IMR-90 (cell line): ENCODE measurements at regions not wholly inside any gene's neighbourhood (a gene's known extent, or its start where the extent isn't known, plus 50 kb on each side); places are given as distances from the start of the nearest gene placed in this dataset.

Experiments used
- ATAC-seq: fragments of 200-7000 bp; cut with Tn5 transposase; 2 replicates; pipeline ENCODE4 v1.9.1; 2020; ENCODE audit warnings: low read depth, mild to moderate bottlenecking, moderate library complexity
- BruUV-seq: library from RNA; stranded (reverse); fragments of 400-500 nt; replicated peaks from 2 replicates; lab custom pipeline; 2021; lab: Mats Ljungman, UMichigan
- CTCF ChIA-PET: fragments of 300-600 bp; formaldehyde crosslinking; extraction: SDS; loops from one replicate; lab custom pipeline; 2021; ENCODE audit warnings: antibody characterized with exemption; lab: Yijun Ruan, JAX
- POLR2A ChIA-PET: fragments of 300-600 bp; sonication (Branson Sonifier 250); formaldehyde crosslinking; loops from one replicate; lab custom pipeline; 2022; ENCODE audit warnings: antibody characterized with exemption; ENCODE audit not compliant: unreplicated experiment; lab: Charles Lee
- DNase-seq: peaks from one replicate; pipeline ENCODE4 v3.0.0; 2013
- H2AFZ ChIP-seq: replicated peaks from 2 replicates; pipeline ENCODE3; 2013; ENCODE audit warnings: low read length, mild to moderate bottlenecking; ENCODE audit not compliant: poor library complexity
- H2AK5ac ChIP-seq: 2 replicates; pipeline ENCODE4 v1.6.1; 2013; ENCODE audit warnings: low read depth, low read length, inconsistent platforms
- H2AK9ac ChIP-seq: replicated peaks from 2 replicates; pipeline ENCODE3; 2013; ENCODE audit warnings: mild to moderate bottlenecking, low read depth, low read length, moderate library complexity; ENCODE audit not compliant: poor library complexity
- H2BK120ac ChIP-seq: 2 replicates; pipeline ENCODE4 v1.6.1; 2013; ENCODE audit warnings: low read depth, low read length, inconsistent platforms
- H2BK15ac ChIP-seq: 3 replicates; pipeline ENCODE4 v1.6.1; 2013; ENCODE audit warnings: low read depth, low read length, inconsistent platforms
- H2BK20ac ChIP-seq: 2 replicates; pipeline ENCODE4 v1.6.1; 2013; ENCODE audit warnings: low read depth, mild to moderate bottlenecking, inconsistent platforms, low read length, moderate library complexity
- H2BK5ac ChIP-seq: 2 replicates; pipeline ENCODE4 v1.6.1; 2013; ENCODE audit warnings: mild to moderate bottlenecking, low read depth, low read length, inconsistent platforms; ENCODE audit not compliant: poor library complexity, severe bottlenecking
- H3K14ac ChIP-seq: replicated peaks from 2 replicates; pipeline ENCODE4 v1.6.1; 2013; ENCODE audit warnings: low read depth, low read length, inconsistent platforms
- H3K18ac ChIP-seq: 2 replicates; pipeline ENCODE4 v1.6.1; 2013; ENCODE audit warnings: low read depth, low read length, control low read depth
- H3K23ac ChIP-seq: 2 replicates; pipeline ENCODE4 v1.6.1; 2013; ENCODE audit warnings: low read depth, low read length, inconsistent platforms
- H3K27ac ChIP-seq: 2 replicates; pipeline ENCODE4 v1.5.1; 2013; ENCODE audit warnings: mild to moderate bottlenecking, control low read depth, low read length; ENCODE audit not compliant: insufficient read depth
- H3K27me3 ChIP-seq: 2 replicates; pipeline ENCODE4 v1.6.1; 2013; ENCODE audit warnings: low read length; ENCODE audit not compliant: control insufficient read depth, insufficient read depth
- H3K36me3 ChIP-seq: 2 replicates; pipeline ENCODE4 v1.6.1; 2013; ENCODE audit warnings: low read length, mixed read lengths; ENCODE audit not compliant: control insufficient read depth, insufficient read depth
- H3K4ac ChIP-seq: 2 replicates; pipeline ENCODE4 v1.6.1; 2013; ENCODE audit warnings: low read depth, low read length, inconsistent platforms
- H3K4me1 ChIP-seq: 2 replicates; pipeline ENCODE4 v1.6.1; 2013; ENCODE audit warnings: low read length, mixed read lengths; ENCODE audit not compliant: control insufficient read depth, insufficient read depth
- H3K4me2 ChIP-seq: 2 replicates; pipeline ENCODE4 v1.6.1; 2013; ENCODE audit warnings: low read depth, mild to moderate bottlenecking, control low read depth, low read length, moderate library complexity
- H3K4me3 ChIP-seq: 2 replicates; pipeline ENCODE4 v1.5.1; 2013; ENCODE audit warnings: low read depth, mild to moderate bottlenecking, control low read depth, low read length, moderate library complexity; ENCODE audit not compliant: insufficient read depth
- H3K56ac ChIP-seq: 2 replicates; pipeline ENCODE4 v1.6.1; 2013; ENCODE audit warnings: low read length, inconsistent platforms; ENCODE audit not compliant: insufficient read depth; ENCODE audit errors: extremely low read depth
- H3K79me1 ChIP-seq, 2 experiments: 2 replicates each; pipeline ENCODE4 v1.6.1; 2013; ENCODE audit warnings: low read length in 2 of 2, inconsistent platforms in 1 of 2, low read depth in 1 of 2
- H3K9ac ChIP-seq: 2 replicates; pipeline ENCODE4 v1.6.1; 2013; ENCODE audit warnings: low read depth, low read length, control low read depth
- H3K9me1 ChIP-seq: 2 replicates; pipeline ENCODE4 v1.6.1; 2013; ENCODE audit warnings: low read length, inconsistent platforms; ENCODE audit not compliant: insufficient read depth
- H3K9me3 ChIP-seq: 2 replicates; pipeline ENCODE4 v1.6.1; 2013; ENCODE audit warnings: low read length; ENCODE audit not compliant: control insufficient read depth, insufficient read depth
- H4K20me1 ChIP-seq: 2 replicates; pipeline ENCODE4 v1.6.1; 2013; ENCODE audit warnings: low read length, inconsistent platforms; ENCODE audit not compliant: insufficient read depth
- H4K5ac ChIP-seq: 2 replicates; pipeline ENCODE4 v1.6.1; 2013; ENCODE audit warnings: mild to moderate bottlenecking, low read depth, low read length, control low read depth
- H4K8ac ChIP-seq, 2 experiments: 2 replicates each; pipeline ENCODE4 v1.6.1; 2013; ENCODE audit warnings: low read depth in 2 of 2, low read length in 2 of 2, control low read depth in 1 of 2, inconsistent platforms in 1 of 2
- H4K91ac ChIP-seq: 2 replicates; pipeline ENCODE4 v1.6.1; 2013; ENCODE audit warnings: low read depth, low read length, inconsistent platforms; ENCODE audit not compliant: insufficient read depth
- CEBPB ChIP-seq: IDR thresholded peaks from 2 replicates; pipeline ENCODE4 v1.6.1; 2012; ENCODE audit warnings: low read depth, low read length, improper control_type of control experiment
- CHD1 ChIP-seq: IDR thresholded peaks from 2 replicates; pipeline ENCODE4 v1.6.1; 2012; ENCODE audit warnings: low read depth, low read length, improper control_type of control experiment
- FOS ChIP-seq: fragments of 150-350 bp; IDR thresholded peaks from 2 replicates; pipeline ENCODE4 v1.6.1; 2016; ENCODE audit warnings: low read depth, low read length
- MAFK ChIP-seq: IDR thresholded peaks from 2 replicates; pipeline ENCODE4 v1.6.1; 2012; ENCODE audit warnings: low read depth, low read length, improper control_type of control experiment
- MAZ ChIP-seq: IDR thresholded peaks from 2 replicates; pipeline ENCODE4 v1.6.1; 2012; ENCODE audit warnings: low read depth, mild to moderate bottlenecking, low read length, improper control_type of control experiment, moderate library complexity, borderline replicate concordance
- MXI1 ChIP-seq: IDR thresholded peaks from 2 replicates; pipeline ENCODE4 v1.6.1; 2012; ENCODE audit warnings: low read depth, mild to moderate bottlenecking, low read length, moderate library complexity, borderline replicate concordance
- NFE2L2 ChIP-seq: fragments of 150-350 bp; IDR thresholded peaks from 2 replicates; pipeline ENCODE4 v1.6.1; 2016; ENCODE audit warnings: low read depth, mild to moderate bottlenecking, low read length
- POLR2A ChIP-seq: IDR thresholded peaks from 2 replicates; pipeline ENCODE4 v1.6.1; 2012; ENCODE audit warnings: mild to moderate bottlenecking, low read depth, low read length
- RAD21 ChIP-seq: IDR thresholded peaks from 2 replicates; pipeline ENCODE4 v1.6.1; 2012; ENCODE audit warnings: low read length, improper control_type of control experiment
- SMC3 ChIP-seq: fragments of 150-350 bp; IDR thresholded peaks from 2 replicates; pipeline ENCODE4 v1.6.1; 2016; ENCODE audit warnings: low read depth, mild to moderate bottlenecking, antibody characterized with exemption, low read length, moderate library complexity
- whole genome bisulfite sequencing, 2 experiments: methylation state at CpG; one replicate each; pipeline versions ENCODE4 v1.1.5 to v1.1.7; 2013; ENCODE audit warnings: missing lambda C conversion rate in 2 of 2; ENCODE audit not compliant: insufficient read length in 1 of 2; ENCODE audit errors: extremely low coverage in 2 of 2; 5-methylcytosine and 5-hydroxymethylcytosine counted together
- dilution Hi-C: fragments of 300-500 bp; cut with HindIII; formaldehyde crosslinking; loops from one replicate; pipeline ENCODE4 v1.14.3; 2018; ENCODE audit warnings: low sequenced_read_pairs; ENCODE audit not compliant: unreplicated experiment
- in situ Hi-C: fragments of 300-500 bp; cut with MboI; formaldehyde crosslinking; loops from 3 replicates; pipeline ENCODE4 v1.14.3; 2019; ENCODE audit warnings: low sequenced_read_pairs, inconsistent platforms, mixed read lengths
- intact Hi-C: fragments of 100-400 bp; cut with micrococcal nuclease; formaldehyde crosslinking; loops from 2 replicates; pipeline ENCODE4 v1.10.0; 2022
- TF ChIP-seq, protein P1 (sequence below): fragments of 150-350 bp; IDR thresholded peaks from 2 replicates; pipeline ENCODE4 v1.6.1; 2017; ENCODE audit warnings: mild to moderate bottlenecking, antibody characterized with exemption, low read length, low read depth
- TF ChIP-seq, protein P2 (sequence below): fragments of 150-350 bp; IDR thresholded peaks from 2 replicates; pipeline ENCODE4 v1.6.1; 2016; ENCODE audit warnings: low read depth, mild to moderate bottlenecking, low read length, moderate library complexity, borderline replicate concordance
- TF ChIP-seq, protein P3 (sequence below): conservative IDR thresholded peaks from 2 replicates; pipeline ENCODE4 v1.5.1; 2012; ENCODE audit warnings: mild to moderate bottlenecking, low read depth, low read length, improper control_type of control experiment

DNA sequence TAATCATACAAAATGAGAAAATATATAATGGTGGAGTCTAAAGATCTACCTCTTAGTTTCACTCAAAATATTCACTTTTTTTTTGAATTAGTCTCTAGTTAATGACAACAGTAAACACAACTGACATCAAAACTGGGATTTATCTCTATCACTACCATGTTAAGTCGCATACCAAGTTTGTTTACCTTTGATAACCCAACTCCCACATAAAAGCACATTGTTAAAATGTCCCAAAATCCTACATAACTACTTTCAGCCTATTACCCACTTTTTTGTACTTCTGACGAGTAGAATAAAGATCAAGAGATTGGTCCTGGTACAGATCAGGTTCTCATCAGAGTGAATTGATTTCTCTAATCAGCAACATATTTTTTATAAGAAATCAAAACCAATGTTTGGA lies 518.5 kb downstream of the EPHA3 start:
- Histone ChIP-seq H3K18ac (no peak overlapping the region), H2BK120ac (no peak overlapping the region), H4K91ac (no peak overlapping the region), H3K9ac (no peak overlapping the region), H3K27me3 (no peaks in the 10 kb centered on the region), H4K5ac (no peak overlapping the region), H3K79me1 (no peaks in the 10 kb centered on the region), H2AK9ac (no peak overlapping the region), H3K23ac (no peak overlapping the region), H3K4me1 (no peaks in the 10 kb centered on the region), H3K14ac (no peak overlapping the region), H4K8ac (no peak overlapping the region), H3K36me3 (no peaks in the 10 kb centered on the region), H3K9me3 (no peaks in the 10 kb centered on the region), H3K56ac (no peak overlapping the region), H2BK5ac (no peak overlapping the region), H2BK15ac (no peak overlapping the region), H2BK20ac (no peak overlapping the region), H3K4me3 (no peak overlapping the region), H3K27ac (no peak overlapping the region), H3K4ac (no peak overlapping the region), H2AK5ac (no peak overlapping the region), H3K4me2 (no peak overlapping the region), H3K9me1 (no peaks in the 10 kb centered on the region), H4K20me1 (no peaks in the 10 kb centered on the region), H2AFZ (no peak overlapping the region)
- CTCF ChIA-PET = no interaction called here
- TF ChIP-seq SMC3 (no peak), MAZ (no peak), RAD21 (no peak), FOS (no peak), MAFK (no peak), POLR2A (no peak), CHD1 (no peak), MXI1 (no peak), CEBPB (no peak), NFE2L2 (no peak)
- TF ChIP-seq, protein P1, sequence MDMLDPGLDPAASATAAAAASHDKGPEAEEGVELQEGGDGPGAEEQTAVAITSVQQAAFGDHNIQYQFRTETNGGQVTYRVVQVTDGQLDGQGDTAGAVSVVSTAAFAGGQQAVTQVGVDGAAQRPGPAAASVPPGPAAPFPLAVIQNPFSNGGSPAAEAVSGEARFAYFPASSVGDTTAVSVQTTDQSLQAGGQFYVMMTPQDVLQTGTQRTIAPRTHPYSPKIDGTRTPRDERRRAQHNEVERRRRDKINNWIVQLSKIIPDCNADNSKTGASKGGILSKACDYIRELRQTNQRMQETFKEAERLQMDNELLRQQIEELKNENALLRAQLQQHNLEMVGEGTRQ = no peak
- TF ChIP-seq, protein P2, sequence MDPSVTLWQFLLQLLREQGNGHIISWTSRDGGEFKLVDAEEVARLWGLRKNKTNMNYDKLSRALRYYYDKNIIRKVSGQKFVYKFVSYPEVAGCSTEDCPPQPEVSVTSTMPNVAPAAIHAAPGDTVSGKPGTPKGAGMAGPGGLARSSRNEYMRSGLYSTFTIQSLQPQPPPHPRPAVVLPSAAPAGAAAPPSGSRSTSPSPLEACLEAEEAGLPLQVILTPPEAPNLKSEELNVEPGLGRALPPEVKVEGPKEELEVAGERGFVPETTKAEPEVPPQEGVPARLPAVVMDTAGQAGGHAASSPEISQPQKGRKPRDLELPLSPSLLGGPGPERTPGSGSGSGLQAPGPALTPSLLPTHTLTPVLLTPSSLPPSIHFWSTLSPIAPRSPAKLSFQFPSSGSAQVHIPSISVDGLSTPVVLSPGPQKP = no peak
- TF ChIP-seq, protein P3, sequence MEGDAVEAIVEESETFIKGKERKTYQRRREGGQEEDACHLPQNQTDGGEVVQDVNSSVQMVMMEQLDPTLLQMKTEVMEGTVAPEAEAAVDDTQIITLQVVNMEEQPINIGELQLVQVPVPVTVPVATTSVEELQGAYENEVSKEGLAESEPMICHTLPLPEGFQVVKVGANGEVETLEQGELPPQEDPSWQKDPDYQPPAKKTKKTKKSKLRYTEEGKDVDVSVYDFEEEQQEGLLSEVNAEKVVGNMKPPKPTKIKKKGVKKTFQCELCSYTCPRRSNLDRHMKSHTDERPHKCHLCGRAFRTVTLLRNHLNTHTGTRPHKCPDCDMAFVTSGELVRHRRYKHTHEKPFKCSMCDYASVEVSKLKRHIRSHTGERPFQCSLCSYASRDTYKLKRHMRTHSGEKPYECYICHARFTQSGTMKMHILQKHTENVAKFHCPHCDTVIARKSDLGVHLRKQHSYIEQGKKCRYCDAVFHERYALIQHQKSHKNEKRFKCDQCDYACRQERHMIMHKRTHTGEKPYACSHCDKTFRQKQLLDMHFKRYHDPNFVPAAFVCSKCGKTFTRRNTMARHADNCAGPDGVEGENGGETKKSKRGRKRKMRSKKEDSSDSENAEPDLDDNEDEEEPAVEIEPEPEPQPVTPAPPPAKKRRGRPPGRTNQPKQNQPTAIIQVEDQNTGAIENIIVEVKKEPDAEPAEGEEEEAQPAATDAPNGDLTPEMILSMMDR = no peak
- no peak for DNase-seq
- dilution Hi-C loops (no loop called here), intact Hi-C loops (no loop called here), in situ Hi-C loops (no loop called here)
- POLR2A ChIA-PET = no interaction called here
- WGBS, 2 experiments = no CpG with 5 or more reads among the region's 2 CpGs
- ATAC-seq = no peak
- BruUV-seq = no TSS peak
